22Rv1 (cell line): ENCODE measurements at regions not wholly inside any gene's neighbourhood (a gene's known extent, or its start where the extent isn't known, plus 50 kb on each side); places are given as distances from the start of the nearest gene placed in this dataset.

Experiments used
- H3K27ac ChIP-seq: fragments of 450-650 bp; 2 replicates; pipeline ENCODE4 v1.5.1; 2017
- ZFX ChIP-seq: fragments of 450-650 bp; IDR thresholded peaks from 2 replicates; pipeline ENCODE4 v1.6.1; 2017; ENCODE audit warnings: antibody characterized with exemption, borderline replicate concordance
- TF ChIP-seq, protein P1 (sequence below): fragments of 450-650 bp; IDR thresholded peaks from 2 replicates; pipeline ENCODE4 v1.5.1; 2017; ENCODE audit warnings: mild to moderate bottlenecking

DNA sequence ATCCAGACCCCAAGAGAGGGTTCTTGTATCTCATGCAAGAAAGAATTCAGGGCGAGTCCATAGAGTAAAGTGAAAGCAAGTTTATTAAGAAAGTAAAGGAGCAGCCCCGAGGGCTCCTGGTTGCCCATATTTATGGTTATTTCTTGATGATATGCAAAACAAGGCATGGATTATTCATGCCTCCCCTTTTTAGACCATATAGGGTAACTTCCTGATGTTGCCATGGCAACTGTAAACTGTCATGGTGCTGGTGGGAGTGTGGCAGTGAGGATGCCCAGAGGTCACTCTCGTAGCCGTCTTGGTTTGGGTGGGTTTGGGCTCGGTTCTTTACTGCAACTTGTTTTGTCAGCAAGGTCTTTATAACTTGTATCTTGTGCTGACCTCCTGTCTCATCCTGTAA is 750.2 kb upstream of the FANCL start:
- no peak overlapping the region for H3K27ac ChIP-seq
- TF ChIP-seq, protein P1, sequence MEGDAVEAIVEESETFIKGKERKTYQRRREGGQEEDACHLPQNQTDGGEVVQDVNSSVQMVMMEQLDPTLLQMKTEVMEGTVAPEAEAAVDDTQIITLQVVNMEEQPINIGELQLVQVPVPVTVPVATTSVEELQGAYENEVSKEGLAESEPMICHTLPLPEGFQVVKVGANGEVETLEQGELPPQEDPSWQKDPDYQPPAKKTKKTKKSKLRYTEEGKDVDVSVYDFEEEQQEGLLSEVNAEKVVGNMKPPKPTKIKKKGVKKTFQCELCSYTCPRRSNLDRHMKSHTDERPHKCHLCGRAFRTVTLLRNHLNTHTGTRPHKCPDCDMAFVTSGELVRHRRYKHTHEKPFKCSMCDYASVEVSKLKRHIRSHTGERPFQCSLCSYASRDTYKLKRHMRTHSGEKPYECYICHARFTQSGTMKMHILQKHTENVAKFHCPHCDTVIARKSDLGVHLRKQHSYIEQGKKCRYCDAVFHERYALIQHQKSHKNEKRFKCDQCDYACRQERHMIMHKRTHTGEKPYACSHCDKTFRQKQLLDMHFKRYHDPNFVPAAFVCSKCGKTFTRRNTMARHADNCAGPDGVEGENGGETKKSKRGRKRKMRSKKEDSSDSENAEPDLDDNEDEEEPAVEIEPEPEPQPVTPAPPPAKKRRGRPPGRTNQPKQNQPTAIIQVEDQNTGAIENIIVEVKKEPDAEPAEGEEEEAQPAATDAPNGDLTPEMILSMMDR = no peak
- TF ChIP-seq ZFX = no peak

DNA sequence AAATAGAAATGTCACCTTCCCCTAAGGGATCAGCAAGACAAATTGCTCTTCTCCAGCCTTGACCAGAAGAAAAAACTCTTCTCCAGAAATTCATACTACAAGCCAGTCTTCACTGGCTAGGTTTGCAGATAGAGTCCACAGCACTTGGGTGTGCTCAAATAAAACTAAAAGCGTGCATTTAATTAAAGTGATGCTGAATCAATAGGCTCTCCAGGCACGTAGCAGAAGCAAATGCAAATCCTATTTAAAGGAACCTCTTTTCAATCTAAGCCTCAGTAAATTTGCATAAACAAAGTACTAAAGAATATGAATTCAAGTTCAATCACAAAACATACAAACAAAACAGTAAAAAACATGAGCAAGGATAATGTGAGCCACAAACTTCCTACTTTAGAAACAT is 744.4 kb upstream of the FANCL start:
- TF ChIP-seq, protein P1 = no peak
- no peak for TF ChIP-seq ZFX
- no peak overlapping the region for H3K27ac ChIP-seq

DNA sequence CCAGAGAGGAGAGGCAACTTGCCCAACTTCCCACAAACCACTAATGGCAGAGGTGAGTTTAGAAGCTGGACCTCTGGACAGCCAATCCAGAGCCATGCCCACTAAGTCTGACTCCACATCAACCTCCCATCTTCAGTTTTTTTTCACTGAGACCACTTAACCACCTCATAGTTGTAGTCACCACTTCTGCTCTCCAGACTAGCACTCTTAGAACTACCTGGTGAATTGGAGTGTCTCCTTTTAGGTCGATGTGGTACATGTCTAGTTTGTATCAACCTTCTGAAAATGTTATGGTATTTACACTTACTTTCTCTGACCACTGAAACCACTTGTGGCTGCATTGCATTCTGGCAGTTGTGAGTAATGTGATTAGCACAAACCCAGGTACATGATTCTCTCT is 743.6 kb upstream of the FANCL start:
- H3K27ac ChIP-seq = no peak overlapping the region

DNA sequence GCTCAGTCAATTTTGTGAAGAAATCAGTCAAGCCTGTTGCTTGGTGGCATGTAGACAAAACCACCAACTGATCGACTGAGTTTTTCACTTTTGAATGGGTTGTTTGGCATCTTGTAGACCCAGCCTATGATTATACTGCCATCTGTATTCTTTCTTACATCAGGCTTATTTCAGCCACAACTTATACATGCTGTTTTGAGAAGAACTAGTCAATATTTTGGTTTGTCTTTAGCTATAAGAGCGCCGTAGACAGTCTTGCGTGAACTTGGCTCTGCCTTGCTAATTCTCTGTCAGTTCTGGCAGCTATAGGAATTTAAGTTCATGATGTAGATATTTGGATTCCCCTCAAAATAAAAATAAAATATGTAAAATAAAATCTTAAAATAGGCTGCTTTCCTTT is 742.0 kb upstream of the FANCL start:
- no peak for TF ChIP-seq ZFX
- TF ChIP-seq, protein P1 = no peak
- no peak overlapping the region for H3K27ac ChIP-seq

More for the DNA sequence above, 743.6 kb upstream of the FANCL start:
- no peak for TF ChIP-seq ZFX
- TF ChIP-seq, protein P1 = no peak

DNA sequence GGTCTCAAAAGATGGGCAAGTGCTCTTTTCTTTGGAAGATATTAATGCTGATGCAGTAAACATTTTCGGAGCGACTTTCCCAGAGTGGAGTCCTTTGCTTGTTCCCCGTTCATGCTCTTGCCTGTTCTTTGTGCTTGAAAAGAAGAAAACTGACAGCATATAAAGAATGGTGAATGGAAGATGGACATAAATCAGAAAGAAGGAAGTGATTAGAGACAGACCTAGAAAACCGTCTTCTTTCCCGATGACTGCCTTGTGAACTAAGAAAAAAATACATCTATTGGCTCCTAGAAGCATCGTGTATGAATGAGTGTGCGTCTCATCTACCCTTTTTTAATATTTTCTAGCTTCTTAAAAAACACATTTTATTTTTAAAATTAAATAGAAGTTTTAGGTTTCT is 740.1 kb upstream of the FANCL start:
- TF ChIP-seq, protein P1 = no peak
- no peak for TF ChIP-seq ZFX
- no peak overlapping the region for H3K27ac ChIP-seq

DNA sequence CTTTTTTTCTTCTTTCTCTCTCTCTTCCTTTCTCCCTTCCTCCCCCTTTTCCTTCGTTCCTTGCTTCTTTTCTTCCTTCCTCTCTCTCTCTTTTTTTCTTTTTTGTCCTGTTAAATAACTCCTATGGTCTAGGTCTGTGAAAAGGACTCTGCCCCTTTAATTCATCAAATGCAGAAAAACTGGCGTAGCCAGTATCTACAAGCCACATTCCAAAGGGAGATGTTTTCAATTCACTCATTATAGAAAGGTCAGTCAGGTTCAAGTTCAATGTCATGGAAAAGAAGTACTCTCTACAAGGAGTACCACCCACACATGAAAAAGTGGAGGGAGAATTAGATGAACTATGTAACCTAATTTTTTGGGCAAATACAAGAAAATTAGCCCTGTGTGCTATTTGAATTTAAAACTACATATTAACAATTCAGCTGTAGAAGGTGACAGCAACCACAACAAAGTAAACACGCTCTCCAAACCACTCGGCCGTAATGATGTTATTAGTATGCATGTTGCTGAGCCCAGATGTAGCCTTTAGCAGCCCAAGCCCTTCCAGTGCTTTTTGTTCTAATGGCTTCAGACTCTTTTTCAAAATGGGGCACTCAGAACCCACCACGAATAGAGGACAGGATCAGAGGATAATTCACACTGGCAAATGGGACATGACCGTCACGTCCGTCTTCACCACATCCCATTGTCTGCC is 735.4 kb upstream of the FANCL start:
- H3K27ac ChIP-seq = no peak overlapping the region
- TF ChIP-seq ZFX = no peak
- TF ChIP-seq, protein P1 = no peak

DNA sequence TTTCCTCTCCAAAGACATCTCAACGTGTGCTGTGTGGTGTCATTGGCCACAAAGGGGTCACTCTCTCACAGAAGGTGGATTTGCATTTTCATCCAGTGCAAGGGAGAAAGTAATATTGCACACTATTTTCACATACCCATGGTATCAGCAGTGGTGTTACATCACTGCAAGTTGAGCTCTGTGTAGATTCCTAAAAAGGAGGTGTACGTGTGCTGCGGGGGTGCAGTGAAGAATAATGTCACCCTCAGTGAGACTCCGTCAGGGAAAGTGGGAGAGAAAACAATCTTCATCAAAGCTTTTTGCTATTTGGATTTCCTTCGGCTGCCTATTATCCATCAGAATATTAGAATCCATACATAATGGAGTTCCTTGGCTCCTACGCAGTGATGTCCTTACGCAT is 733.8 kb upstream of the FANCL start:
- H3K27ac ChIP-seq = no peak overlapping the region
- TF ChIP-seq, protein P1 = no peak
- no peak for TF ChIP-seq ZFX
